GM19240 (cell line): ENCODE measurements at regions not wholly inside any gene's neighbourhood (a gene's known extent, or its start where the extent isn't known, plus 50 kb on each side); places are given as distances from the start of the nearest gene placed in this dataset.

Source experiments
- DNase-seq: peaks from one replicate; pipeline ENCODE4 v3.0.0; 2011; ENCODE audit warnings: low spot score; ENCODE audit not compliant: insufficient read length

- no peak for DNase-seq
These were observed 177.7 kb upstream of the CIBAR2 start for GRCh38 chr16:85289760-85290625.

- no peak for DNase-seq
These were observed 178.5 kb upstream of the CIBAR2 start for GRCh38 chr16:85290626-85291301.

GRCh38 chr16:85291302-85292148 is 179.3 kb upstream of the CIBAR2 start:
- DNase-seq = no peak

- no peak for DNase-seq
These were observed 181.2 kb upstream of the CIBAR2 start for GRCh38 chr16:85293458-85293857.

GRCh38 chr16:85293904-85294642 is 181.8 kb upstream of the CIBAR2 start:
- no peak for DNase-seq

GRCh38 chr16:85294810-85295508 is 182.7 kb upstream of the CIBAR2 start:
- DNase-seq = no peak

- DNase-seq = peak; percentile 64
These were observed 184.8 kb upstream of the CIBAR2 start for GRCh38 chr16:85296859-85297660.

- DNase-seq = no peak
These were observed 185.6 kb upstream of the CIBAR2 start for GRCh38 chr16:85297881-85298280.

GRCh38 chr16:85300406-85300968 is 188.2 kb upstream of the CIBAR2 start:
- DNase-seq = no peak

GRCh38 chr16:85301231-85301630 is 189.0 kb upstream of the CIBAR2 start:
- no peak for DNase-seq

- no peak for DNase-seq
These were observed 190.0 kb upstream of the CIBAR2 start for GRCh38 chr16:85302018-85302847.

- no peak for DNase-seq
These were observed 190.6 kb upstream of the CIBAR2 start for GRCh38 chr16:85302848-85303353.

- peak; percentile 57 for DNase-seq
These were observed 191.1 kb upstream of the CIBAR2 start for GRCh38 chr16:85303354-85303883.

- no peak for DNase-seq
These were observed 192.1 kb upstream of the CIBAR2 start for GRCh38 chr16:85304337-85304736.

GRCh38 chr16:85306071-85306792 is 194.0 kb upstream of the CIBAR2 start:
- DNase-seq = peak; percentile 67

GRCh38 chr16:85306793-85307551 is 194.7 kb upstream of the CIBAR2 start:
- no peak for DNase-seq
